Suprapubic skin (tissue), 4 donors: ENCODE measurements at regions not wholly inside any gene's neighbourhood (a gene's known extent, or its start where the extent isn't known, plus 50 kb on each side); places are given as distances from the start of the nearest gene placed in this dataset.

ENCODE experiments used
- EP300 ChIP-seq: sonication (generic); formaldehyde crosslinking; IDR thresholded peaks from one replicate; pipeline ENCODE4 v1.6.1; 2017; ENCODE audit warnings: antibody characterized with exemption
- POLR2A ChIP-seq, 2 donors: fragments of 450-650 bp; IDR thresholded peaks; one replicate each; pipeline ENCODE4 v1.6.1; 2017; ENCODE audit warnings: antibody characterized with exemption in 2 of 2, mild to moderate bottlenecking in 2 of 2, moderate library complexity in 2 of 2
- POLR2AphosphoS5 ChIP-seq, 3 donors: sonication (generic); formaldehyde crosslinking; IDR thresholded peaks; one replicate each; pipeline ENCODE4 v1.6.1; 2017; ENCODE audit warnings: antibody characterized with exemption in 3 of 3
- TF ChIP-seq, protein P1 (sequence below), 2 donors: fragments of 200-600 bp in 1 of 2; fragments of 450-650 bp in 1 of 2; sonication (generic) in 1 of 2; IDR thresholded peaks; one replicate each; pipeline ENCODE4 v1.5.1; 2016 to 2019; ENCODE audit warnings: antibody characterized with exemption in 2 of 2, mild to moderate bottlenecking in 1 of 2, moderate library complexity in 1 of 2

GRCh38 chr14:103280278-103280928 is 53.6 kb upstream of the EIF5 start:
- TF ChIP-seq POLR2A (IDR thresholded peaks at IDR 0.05) = no peak
- no peak for TF ChIP-seq POLR2AphosphoS5 (IDR thresholded peaks at IDR 0.05)
- TF ChIP-seq, protein P1, sequence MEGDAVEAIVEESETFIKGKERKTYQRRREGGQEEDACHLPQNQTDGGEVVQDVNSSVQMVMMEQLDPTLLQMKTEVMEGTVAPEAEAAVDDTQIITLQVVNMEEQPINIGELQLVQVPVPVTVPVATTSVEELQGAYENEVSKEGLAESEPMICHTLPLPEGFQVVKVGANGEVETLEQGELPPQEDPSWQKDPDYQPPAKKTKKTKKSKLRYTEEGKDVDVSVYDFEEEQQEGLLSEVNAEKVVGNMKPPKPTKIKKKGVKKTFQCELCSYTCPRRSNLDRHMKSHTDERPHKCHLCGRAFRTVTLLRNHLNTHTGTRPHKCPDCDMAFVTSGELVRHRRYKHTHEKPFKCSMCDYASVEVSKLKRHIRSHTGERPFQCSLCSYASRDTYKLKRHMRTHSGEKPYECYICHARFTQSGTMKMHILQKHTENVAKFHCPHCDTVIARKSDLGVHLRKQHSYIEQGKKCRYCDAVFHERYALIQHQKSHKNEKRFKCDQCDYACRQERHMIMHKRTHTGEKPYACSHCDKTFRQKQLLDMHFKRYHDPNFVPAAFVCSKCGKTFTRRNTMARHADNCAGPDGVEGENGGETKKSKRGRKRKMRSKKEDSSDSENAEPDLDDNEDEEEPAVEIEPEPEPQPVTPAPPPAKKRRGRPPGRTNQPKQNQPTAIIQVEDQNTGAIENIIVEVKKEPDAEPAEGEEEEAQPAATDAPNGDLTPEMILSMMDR (IDR thresholded peaks at IDR 0.05) = no peak
- no peak for TF ChIP-seq EP300
